IPS DF 4.7 (cell line): ENCODE measurements at regions not wholly inside any gene's neighbourhood (a gene's known extent, or its start where the extent isn't known, plus 50 kb on each side); places are given as distances from the start of the nearest gene placed in this dataset.
"Not testable (repeated sequence)": the region's sequence is repeated elsewhere in the genome, so short reads cannot be mapped to it uniquely, and the experiment has no call there.

Experiments
- DNase-seq: peaks from one replicate; pipeline ENCODE4 v3.0.0-alpha.2; 2013; ENCODE audit warnings: low spot score; ENCODE audit errors: extremely low read depth

- no peak for DNase-seq
Measured at GRCh38 chr2:236370847-236371409, 106.7 kb upstream of the ASB18 start.

DNA sequence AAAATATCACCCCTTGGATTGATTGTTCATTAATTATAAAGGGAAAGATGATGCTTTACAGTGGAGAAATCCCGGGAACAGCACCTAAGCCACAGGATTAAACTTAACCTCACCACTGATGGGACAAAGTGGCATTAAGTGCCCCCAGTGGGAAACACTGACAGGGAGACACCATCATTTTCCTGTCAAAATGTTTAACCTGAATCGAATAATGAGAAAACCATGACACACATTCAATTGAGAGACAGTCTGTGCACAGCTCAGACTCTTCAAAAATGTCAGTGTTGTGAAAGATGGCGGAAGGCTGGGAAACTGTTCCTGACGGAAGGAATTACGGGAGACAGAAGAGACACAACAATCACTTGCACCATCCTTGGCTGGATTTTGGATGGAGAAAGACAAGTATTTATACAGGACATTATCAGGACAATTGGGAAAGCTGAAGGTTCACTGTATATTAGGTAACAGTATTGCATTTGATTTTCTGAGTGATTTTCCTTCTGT is 111.8 kb upstream of the ASB18 start:
- DNase-seq = no peak

DNA sequence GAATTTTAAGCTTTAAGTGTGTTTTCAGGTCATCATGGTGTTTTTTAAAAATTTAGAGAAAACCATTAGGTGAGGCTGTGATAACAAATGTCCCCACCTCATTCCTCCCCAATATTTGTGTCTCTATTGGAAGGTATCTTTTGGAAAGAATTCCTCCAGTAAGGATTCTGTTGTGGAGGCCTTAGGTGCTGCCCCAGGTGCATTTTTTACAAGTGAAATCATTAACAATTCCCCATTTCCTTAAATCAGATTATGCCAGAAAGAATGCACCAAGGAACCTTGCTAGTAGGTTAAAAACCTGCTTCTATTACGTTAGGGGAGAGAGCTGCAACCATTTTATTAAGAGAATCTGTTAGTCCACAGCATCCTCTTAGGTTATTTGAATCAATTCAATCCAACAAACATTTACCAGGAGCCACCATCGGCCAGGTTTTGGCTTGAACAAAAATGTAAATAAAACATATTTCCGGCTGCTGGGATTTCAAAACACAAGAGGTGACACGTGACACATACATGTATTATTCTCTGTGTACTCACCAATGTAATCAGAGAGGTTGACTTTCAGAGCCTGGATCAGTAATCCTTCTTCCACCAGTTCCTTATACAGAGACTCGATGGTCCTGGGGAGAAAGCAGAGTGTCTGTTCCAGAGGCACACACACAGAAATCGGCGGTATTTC is 112.5 kb upstream of the ASB18 start:
- DNase-seq = no peak

DNA sequence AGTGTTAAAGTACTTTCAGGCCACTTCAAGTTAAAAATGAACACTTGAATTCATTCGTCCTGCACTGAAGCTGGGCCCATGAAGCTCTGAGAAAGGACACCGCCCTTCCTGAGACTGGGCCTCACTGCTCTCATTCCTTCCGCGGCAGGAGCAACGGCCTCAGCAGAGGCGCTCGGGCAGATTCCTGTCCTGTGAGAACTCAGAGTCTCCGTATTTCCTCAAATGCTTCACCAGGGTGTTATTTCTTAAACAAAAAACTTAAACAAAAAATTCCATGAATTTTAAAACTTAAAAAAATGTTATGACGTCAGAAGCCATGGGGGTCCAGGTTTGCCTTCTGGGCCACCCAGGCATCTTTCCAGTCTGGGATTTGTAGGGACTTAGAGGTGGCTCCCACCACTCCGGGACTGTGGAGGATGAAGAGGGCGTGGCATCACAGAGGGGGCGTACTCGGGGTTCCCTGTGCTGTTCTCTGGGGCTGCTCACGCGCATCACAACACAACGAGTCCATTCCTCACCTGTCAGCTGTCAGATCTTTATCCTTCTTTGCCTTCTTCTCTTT is 115.9 kb upstream of the ASB18 start:
- no peak for DNase-seq

GRCh38 chr2:236381253-236381652 is 117.0 kb upstream of the ASB18 start:
- DNase-seq = not testable (repeated sequence)

- DNase-seq = not testable (repeated sequence)
Measured at GRCh38 chr2:236389284-236390216, 125.3 kb upstream of the ASB18 start.

- DNase-seq = no peak
Measured at GRCh38 chr2:236393101-236393500, 128.9 kb upstream of the ASB18 start.

DNA sequence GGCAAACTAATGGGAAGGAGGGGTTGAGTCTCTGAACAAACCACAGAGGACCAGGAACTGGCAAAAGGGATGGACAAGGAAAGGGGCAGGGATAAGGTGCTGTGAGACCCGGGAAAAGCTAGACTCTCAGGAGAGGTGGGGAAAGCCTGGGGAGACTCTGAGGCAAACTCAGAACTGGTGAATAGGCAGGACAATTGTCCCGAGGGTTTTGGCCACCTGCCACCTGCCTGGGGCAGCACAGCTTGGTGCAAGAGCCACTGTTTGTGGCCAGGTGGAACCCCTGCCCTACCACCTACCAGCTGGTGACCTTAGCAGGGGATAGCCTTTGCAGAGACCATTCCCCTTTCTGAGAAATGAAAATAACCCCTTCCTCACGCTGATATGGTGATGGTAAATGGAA is 129.4 kb upstream of the ASB18 start:
- DNase-seq = no peak

DNA sequence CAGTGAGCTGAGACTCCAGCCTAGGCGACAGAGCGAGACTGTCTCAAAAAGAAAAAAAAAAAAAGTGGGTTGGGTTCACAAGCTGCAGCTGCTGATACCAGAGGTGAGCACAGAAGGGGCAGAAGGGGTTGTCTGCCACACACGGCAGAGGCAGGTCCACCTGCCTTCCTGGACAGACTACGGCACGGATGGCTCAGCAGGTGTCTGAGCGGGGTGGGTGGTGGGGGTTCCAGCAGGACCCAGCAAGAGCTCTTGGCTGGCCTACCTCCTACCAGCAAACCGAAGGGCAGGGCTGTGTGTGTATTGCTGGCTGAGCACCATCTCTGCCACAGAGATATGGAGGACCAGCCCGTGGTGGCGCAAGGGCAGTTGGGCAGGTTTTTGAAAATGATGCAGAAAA is 130.4 kb upstream of the ASB18 start:
- no peak for DNase-seq

DNA sequence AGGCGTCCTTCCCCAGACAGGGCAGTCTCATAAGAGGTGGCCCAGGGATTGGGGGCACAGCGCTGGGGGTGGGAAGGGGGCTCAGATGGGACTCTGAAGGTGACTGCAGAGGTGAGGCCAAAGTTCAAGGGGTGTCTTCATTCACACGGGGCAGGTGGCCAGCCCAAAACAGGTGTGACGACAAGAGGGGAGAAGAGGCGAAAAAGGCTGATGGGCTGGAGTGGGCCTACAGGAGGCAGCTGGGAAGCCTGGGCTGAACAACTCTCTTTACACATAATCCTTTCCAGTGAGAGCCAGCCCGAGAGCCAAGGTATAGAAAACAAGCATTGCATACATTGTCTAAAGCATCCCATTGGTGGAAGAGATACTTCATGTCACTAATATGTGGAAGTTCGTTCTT is 130.9 kb upstream of the ASB18 start:
- no peak for DNase-seq

- DNase-seq = no peak
Measured at GRCh38 chr2:236396818-236397350, 132.7 kb upstream of the ASB18 start.

- DNase-seq = no peak
Measured at GRCh38 chr2:236397681-236398080, 133.5 kb upstream of the ASB18 start.

GRCh38 chr2:236399409-236399808 is 135.2 kb upstream of the ASB18 start:
- no peak for DNase-seq

DNA sequence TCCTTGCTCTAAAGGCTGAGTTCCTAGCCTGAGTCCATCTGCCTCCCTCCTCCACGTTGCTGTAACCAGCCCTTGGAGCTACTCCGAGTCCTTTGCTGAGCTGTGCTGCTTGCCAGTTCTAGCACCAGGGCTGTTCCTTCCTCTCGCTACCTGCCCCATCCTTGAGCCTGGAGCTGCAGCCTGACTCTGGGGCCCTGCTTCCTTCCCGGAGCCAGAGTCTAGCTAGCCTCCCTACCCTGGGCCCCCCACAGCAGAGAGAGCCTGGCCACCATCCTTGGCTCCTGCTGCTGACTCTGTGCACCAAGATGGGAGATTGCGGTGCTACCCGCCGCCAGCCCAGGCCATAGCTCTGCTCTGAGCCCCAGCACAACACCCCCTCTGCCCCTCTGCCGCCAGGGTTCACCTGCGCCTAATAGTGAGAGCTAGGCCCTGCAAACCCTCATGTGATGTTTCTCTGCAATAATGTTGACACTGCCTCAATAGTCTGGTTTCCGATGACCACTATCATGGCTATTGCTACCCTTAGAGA is 135.9 kb upstream of the ASB18 start:
- no peak for DNase-seq

DNA sequence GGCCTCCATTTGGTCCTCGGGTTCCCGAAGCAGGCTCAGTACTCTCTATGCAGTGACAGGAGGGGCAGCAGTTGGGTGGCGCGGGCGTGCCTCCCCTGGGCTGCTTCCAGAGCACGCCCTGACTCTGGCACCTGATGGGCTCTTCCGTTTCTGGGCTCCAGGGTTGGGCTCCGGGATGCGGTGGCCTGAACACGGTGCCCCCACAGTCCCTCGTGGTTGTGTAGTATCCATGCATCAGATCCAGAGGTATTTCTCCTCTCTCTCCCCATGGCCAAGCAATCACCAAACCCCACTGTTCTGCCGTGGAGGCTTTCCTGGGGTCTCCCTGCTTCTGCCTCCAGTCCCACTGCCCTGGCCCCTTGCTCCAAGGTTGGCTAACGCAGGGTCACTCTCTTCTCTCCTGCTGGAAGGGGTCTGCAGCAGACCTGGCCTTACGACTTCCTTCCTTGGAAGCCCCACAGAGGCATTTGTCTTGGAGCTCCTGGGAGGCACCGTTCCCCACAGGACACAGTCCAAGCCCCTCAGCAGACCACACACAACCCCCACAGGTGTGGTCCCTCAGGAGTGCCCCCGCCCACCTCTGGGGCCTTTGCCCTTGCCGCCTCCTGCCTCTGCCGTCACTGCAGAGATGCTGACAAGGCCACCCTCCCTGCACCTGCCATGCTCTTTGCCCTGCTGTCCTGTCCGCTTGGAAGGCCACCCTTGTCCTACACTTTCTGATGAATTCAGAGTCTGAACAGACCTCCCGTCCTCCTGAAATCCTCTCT is 136.6 kb upstream of the ASB18 start:
- DNase-seq = no peak

DNA sequence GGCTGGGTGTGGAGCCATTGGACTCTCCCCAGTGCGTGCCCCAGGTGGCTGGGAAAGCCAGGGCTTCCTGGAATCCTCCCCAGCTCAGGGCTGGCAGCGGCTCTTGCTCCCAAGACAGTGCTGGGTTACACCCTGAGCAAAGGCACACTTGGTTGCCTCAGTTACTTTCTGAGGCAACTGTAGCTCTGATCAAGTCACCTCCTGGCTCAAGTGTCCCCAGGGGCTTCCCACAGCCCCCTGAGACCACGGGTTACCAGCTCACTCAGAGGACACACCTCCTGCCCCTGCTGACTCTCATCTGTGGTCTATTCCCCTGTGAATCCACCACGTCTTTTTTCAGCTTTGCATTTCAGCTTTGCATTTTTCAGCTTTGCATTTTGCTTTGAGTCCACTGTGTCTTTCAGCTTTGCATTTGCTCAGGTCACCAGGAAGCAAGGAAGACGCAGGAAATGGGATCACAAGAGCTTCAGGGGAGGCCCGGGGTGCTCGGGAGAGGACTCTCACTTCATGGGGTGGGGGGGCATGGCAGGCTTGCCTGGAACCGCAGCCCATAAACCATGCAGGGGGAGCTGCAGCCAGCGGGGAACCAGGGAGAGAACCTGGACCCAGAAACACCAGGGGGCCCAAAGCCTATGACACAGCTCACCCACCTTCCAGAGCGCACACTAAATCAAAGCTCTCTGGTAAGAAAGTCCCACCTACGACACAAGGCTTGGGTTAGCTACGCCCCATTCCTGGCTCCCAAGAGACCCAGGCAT is 138.0 kb upstream of the ASB18 start:
- no peak for DNase-seq

GRCh38 chr2:236403125-236403524 is 138.9 kb upstream of the ASB18 start:
- no peak for DNase-seq

- no peak for DNase-seq
Measured at GRCh38 chr2:236403811-236404210, 139.6 kb upstream of the ASB18 start.

DNA sequence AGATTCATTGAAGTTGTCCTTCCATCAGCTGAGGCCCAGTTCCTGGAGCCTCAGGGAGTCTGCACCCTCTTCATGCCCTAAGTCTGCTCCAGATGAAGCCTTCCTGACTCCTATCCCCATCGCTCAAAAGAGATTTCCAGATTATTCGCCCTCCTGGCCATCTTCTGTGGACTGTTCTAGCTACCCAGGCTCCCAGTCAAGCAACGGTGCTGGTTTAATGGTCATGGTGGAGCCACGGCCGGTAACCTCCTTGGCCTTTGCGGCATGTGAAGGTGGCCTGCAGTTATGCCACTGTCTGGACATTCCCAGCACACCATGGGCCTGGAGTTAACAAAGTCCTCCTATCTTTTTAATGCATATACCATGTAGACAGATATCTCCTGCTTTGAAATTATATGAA is 140.1 kb upstream of the ASB18 start:
- DNase-seq = no peak

DNA sequence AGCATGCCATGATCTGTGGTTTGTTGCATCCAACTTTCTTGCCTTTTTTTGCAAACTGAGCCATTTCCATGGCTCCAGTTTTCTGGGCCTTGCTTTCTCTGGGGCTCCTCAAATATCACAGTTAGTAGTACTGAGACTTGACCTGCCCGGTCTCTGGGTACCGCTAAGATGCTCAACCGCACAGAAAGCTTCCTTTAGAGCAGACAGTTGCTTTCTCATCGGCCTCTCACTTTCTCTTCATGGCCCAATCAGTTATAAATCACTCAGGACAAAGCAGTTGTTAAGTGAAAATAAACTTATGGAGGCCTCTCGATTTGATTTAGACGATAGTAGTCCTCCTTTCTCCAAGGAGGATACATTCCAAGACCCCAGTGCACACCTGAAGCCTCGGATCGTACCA is 141.2 kb upstream of the ASB18 start:
- no peak for DNase-seq
